GOT3 (cell line): ENCODE measurements at regions not wholly inside any gene's neighbourhood (a gene's known extent, or its start where the extent isn't known, plus 50 kb on each side); places are given as distances from the start of the nearest gene placed in this dataset.

Experiments used
- DNase-seq: peaks from one replicate; lab custom pipeline; 2025; ENCODE audit warnings: mixed read lengths; lab: John Stamatoyannopoulos, UW

- no peak for DNase-seq
These were observed 79.3 kb upstream of the LIMCH1 start for GRCh38 chr4:41458689-41459088.

- DNase-seq = no peak
These were observed 77.3 kb upstream of the LIMCH1 start for GRCh38 chr4:41460641-41461040.

- no peak for DNase-seq
These were observed 76.1 kb upstream of the LIMCH1 start for GRCh38 chr4:41461780-41462307.

DNA sequence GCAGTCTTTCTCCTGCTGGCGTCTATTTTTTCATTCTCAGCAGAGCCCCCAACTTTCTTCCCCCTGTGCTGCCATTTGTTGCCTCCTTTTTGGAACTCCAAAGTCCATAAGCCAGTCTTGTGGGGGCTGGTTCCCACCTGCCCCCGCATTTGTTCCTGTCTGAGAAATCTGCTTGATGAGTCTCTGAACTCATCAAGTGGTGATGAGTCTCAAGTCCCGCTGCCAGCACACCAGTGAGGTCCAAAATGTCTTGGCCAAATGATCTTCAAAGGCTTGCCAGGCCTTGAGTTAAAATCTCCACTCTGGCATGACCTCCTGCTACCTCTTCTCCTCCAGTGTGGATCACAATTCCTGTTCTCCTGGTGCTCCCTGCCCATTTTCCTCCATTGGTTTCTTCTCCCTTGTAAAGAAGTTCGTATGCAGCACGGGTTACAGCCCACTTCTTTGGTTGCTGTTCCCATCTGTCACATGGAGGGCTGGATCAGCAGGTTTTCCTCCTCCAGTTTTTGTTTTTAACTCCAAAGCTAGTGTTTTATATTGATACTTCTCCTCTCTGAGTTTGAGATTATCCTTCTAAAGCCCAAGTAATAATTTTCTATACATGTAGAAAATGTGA is 72.7 kb upstream of the LIMCH1 start:
- DNase-seq = no peak

DNA sequence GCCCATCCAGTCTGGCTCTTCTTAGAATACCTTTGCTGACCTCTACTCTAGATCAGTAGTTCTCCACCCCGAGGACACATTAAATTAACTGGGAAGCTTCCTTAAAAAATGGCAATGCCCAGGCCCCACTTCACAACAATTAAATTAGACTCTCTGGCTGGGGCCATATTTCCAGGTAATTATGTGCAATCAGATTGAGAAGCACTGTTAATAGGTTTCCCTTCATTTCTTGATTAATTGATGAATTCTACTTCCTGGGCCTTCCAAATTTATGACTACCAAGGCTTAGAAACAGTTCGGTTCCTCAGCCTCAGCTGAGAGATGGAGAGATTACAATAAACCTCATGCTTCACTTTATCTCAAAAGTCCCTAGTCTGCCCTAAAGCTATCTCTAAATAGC is 71.7 kb upstream of the LIMCH1 start:
- no peak for DNase-seq

GRCh38 chr4:41468122-41468521 is 69.8 kb upstream of the LIMCH1 start:
- no peak for DNase-seq

GRCh38 chr4:41471126-41472071 is 66.6 kb upstream of the LIMCH1 start:
- DNase-seq = no peak

- no peak for DNase-seq
These were observed 65.9 kb upstream of the LIMCH1 start for GRCh38 chr4:41472081-41472480.

DNA sequence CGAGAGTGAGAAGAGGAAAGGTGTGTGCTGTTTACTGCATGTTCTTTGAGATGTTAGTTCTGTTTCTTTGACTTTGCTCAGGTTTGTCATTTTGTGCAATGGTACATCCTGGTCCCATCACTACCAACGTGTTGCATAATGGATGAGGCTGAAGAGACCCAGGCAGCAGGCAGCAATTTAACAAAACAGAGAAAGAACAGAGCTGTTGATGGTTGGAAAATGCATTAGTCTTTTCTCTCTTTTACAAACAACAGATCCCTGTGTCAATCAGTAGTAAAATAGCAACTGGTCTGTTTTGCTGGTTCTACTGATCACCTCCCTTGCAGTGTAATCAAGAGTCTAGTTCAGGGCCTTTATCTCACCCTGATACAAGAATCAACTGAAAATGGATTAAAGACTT is 64.8 kb upstream of the LIMCH1 start:
- DNase-seq = no peak

DNA sequence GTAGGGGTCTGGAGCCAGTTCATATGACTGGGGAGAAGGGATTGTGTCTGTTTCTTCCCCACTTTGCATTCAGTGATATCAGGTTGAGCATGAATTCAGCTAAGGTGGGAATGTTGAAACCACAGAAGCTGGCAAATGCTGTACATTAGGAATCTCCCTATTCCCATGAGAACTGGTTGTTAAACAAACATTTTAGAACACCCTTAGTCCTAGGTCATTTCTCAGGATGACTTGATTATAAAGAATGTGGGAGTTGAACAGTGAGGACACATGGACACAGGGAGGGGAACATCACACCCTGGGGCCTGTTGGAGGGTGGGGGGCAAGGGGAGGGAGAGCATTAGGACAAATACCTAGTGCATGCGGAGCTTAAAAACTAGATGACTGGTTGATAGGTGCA is 62.6 kb upstream of the LIMCH1 start:
- DNase-seq = no peak

GRCh38 chr4:41476310-41476885 is 61.6 kb upstream of the LIMCH1 start:
- no peak for DNase-seq

- no peak for DNase-seq
These were observed 60.6 kb upstream of the LIMCH1 start for GRCh38 chr4:41477181-41477905.

DNA sequence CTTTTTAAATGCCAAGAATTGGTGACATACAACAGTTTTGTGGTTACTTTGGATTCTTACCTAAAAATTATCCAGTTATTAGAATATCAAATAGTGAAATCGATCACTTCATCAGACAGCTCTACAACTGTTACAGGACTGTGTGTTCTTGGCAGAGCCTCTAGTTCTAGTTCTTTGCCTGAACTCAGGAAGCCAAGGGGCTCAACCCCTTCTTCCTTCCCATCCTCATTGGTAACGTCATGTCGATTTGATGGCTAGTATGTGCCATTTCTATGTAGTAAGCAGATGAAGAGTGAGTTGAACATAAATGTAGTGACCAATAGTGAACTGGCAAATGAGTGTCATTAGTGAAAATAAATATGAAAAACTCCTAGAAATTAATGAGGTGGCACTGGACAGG is 59.4 kb upstream of the LIMCH1 start:
- no peak for DNase-seq

GRCh38 chr4:41480896-41481311 is 57.1 kb upstream of the LIMCH1 start:
- DNase-seq = no peak

- no peak for DNase-seq
These were observed 54.2 kb upstream of the LIMCH1 start for GRCh38 chr4:41483771-41484170.

DNA sequence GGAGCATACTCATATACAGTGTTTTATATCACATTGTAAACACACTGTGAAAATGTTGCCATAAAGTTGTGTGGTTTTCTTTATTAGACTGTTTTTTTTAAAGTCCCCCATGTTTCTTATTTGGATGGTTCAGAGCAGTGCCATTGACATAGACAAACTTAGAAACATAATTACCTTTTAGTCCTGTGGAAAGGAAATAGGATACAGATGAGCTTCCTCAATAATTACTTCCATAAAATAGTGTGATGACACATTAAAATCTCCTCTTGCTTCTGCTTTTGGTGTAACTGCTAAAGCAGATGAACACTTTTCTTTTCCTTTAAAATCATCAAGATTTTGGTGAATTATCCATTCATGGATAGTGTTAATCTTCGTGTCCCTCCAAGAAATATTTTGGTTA is 52.9 kb upstream of the LIMCH1 start:
- no peak for DNase-seq

- no peak for DNase-seq
These were observed 50.0 kb upstream of the LIMCH1 start for GRCh38 chr4:41487868-41488440.
